A673 (cell line): ENCODE measurements at regions not wholly inside any gene's neighbourhood (a gene's known extent, or its start where the extent isn't known, plus 50 kb on each side); places are given as distances from the start of the nearest gene placed in this dataset.

Experiments
- BruUV-seq: library from RNA; stranded (reverse); fragments of 400-500 nt; replicated peaks from 2 replicates; lab custom pipeline; 2021; lab: Mats Ljungman, UMichigan
- CTCF ChIA-PET: fragments of 300-600 bp; sonication (Branson Sonifier 250); formaldehyde crosslinking; loops from one replicate; lab custom pipeline; 2022; ENCODE audit warnings: antibody characterized with exemption; lab: Charles Lee
- POLR2A ChIA-PET: fragments of 300-600 bp; sonication (Branson Sonifier 250); formaldehyde crosslinking; loops from one replicate; lab custom pipeline; 2022; ENCODE audit warnings: antibody characterized with exemption; ENCODE audit not compliant: low non-redundant PET; lab: Charles Lee
- DNase-seq: peaks from one replicate; pipeline ENCODE4 v3.0.0-alpha.2; 2015; ENCODE audit warnings: low spot score
- H3K27ac ChIP-seq: fragments of 200-600 bp; sonication (generic); 2 replicates; pipeline ENCODE4 v1.5.1; 2016; ENCODE audit warnings: mixed run types, low read depth, mild to moderate bottlenecking, mixed read lengths, antibody characterized with exemption, low read length; ENCODE audit not compliant: poor library complexity, severe bottlenecking
- H3K27me3 ChIP-seq: fragments of 200-600 bp; sonication (generic); replicated peaks from 2 replicates; pipeline ENCODE4 v1.6.1; 2017; ENCODE audit warnings: mixed run types, low read depth, mild to moderate bottlenecking, mixed read lengths, antibody characterized with exemption, low read length; ENCODE audit not compliant: insufficient read depth, poor library complexity
- H3K36me3 ChIP-seq: fragments of 200-600 bp; sonication (generic); 2 replicates; pipeline ENCODE4 v1.6.1; 2016; ENCODE audit warnings: mixed run types, mild to moderate bottlenecking, mixed read lengths, antibody characterized with exemption, low read length; ENCODE audit not compliant: insufficient read depth, poor library complexity, severe bottlenecking
- H3K4me1 ChIP-seq: fragments of 200-600 bp; sonication (generic); 2 replicates; pipeline ENCODE4 v1.6.1; 2017; ENCODE audit warnings: mixed run types, mild to moderate bottlenecking, mixed read lengths, antibody characterized with exemption, low read length; ENCODE audit not compliant: insufficient read depth, poor library complexity, severe bottlenecking
- H3K4me3 ChIP-seq: fragments of 200-600 bp; sonication (generic); 2 replicates; pipeline ENCODE4 v1.5.1; 2016; ENCODE audit warnings: low read depth, mixed run types, mild to moderate bottlenecking, mixed read lengths, low read length; ENCODE audit not compliant: poor library complexity, severe bottlenecking
- H3K9me3 ChIP-seq: fragments of 200-600 bp; sonication (generic); 2 replicates; pipeline ENCODE4 v1.6.1; 2016; ENCODE audit warnings: mixed run types, low read depth, mild to moderate bottlenecking, mixed read lengths, antibody characterized with exemption, low read length; ENCODE audit not compliant: poor library complexity, severe bottlenecking
- EZH2 ChIP-seq: fragments of 200-600 bp; sonication (generic); IDR thresholded peaks from 2 replicates; pipeline ENCODE4 v1.6.1; 2017; ENCODE audit warnings: borderline replicate concordance, low read depth, mild to moderate bottlenecking, mixed read lengths, antibody characterized with exemption, low read length; ENCODE audit not compliant: poor library complexity, severe bottlenecking
- intact Hi-C: fragments of 100-400 bp; cut with micrococcal nuclease; formaldehyde crosslinking; loops from one replicate; pipeline ENCODE4 v1.10.0; 2022; ENCODE audit not compliant: unreplicated experiment
- TF ChIP-seq, protein P1 (sequence below): fragments of 300-800, 200-600 bp; sonication (generic); conservative IDR thresholded peaks from 2 replicates; pipeline ENCODE4 v1.5.1; 2017; ENCODE audit warnings: low read depth, mild to moderate bottlenecking, antibody characterized with exemption, low read length, moderate library complexity, mixed read lengths

DNA sequence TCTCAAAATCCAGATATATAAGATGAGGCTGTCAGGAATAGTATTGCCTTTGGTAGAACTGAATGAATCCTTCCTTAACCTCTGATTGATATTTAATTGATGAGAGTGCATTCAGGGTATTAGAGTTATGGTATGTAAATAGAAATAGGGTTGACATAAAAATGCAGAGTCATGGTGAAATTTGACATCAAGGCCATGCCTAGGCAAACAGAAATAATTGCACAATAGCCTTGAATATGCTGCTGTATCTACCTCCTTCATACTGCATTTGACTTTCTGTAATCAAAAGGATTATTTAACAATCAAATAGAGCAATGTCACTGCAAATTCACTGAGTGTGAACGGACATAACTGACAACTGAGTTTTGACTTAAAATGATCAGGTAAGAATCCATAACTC, 1316.3 kb downstream of the STIM2 start:
- DNase-seq: no peak
- no peak overlapping the region for H3K4me3 ChIP-seq
- intact Hi-C loops: no loop called here
- TF ChIP-seq, protein P1, sequence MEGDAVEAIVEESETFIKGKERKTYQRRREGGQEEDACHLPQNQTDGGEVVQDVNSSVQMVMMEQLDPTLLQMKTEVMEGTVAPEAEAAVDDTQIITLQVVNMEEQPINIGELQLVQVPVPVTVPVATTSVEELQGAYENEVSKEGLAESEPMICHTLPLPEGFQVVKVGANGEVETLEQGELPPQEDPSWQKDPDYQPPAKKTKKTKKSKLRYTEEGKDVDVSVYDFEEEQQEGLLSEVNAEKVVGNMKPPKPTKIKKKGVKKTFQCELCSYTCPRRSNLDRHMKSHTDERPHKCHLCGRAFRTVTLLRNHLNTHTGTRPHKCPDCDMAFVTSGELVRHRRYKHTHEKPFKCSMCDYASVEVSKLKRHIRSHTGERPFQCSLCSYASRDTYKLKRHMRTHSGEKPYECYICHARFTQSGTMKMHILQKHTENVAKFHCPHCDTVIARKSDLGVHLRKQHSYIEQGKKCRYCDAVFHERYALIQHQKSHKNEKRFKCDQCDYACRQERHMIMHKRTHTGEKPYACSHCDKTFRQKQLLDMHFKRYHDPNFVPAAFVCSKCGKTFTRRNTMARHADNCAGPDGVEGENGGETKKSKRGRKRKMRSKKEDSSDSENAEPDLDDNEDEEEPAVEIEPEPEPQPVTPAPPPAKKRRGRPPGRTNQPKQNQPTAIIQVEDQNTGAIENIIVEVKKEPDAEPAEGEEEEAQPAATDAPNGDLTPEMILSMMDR: no peak
- no peak for TF ChIP-seq EZH2
- POLR2A ChIA-PET: no interaction called here
- BruUV-seq: no TSS peak
- no peaks in the 10 kb centered on the region for H3K27me3 ChIP-seq
- H3K4me1 ChIP-seq: no peaks in the 10 kb centered on the region
- no peaks in the 10 kb centered on the region for H3K9me3 ChIP-seq
- H3K27ac ChIP-seq: no peak overlapping the region
- no peaks in the 10 kb centered on the region for H3K36me3 ChIP-seq
- CTCF ChIA-PET: no interaction called here

DNA sequence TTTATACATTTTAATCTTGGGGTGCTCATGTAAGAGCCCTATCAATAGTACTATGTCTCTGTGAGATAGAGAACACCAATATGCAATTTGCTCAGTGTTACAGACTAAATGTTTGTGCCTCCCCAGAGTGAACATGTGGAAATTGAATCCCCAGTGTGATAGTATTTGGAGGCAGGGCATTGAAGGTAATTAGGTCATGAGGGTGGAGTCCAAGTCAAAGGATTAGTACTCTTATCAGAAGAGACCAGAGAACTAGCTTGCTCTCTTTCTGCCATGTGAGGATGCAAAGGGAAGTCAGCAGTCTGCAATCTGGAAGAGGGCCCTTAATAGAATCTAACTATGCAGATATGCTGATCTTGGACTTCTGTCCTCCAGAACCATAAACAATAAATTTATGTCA, 1317.0 kb downstream of the STIM2 start:
- H3K27ac ChIP-seq: no peak overlapping the region
- POLR2A ChIA-PET: no interaction called here
- CTCF ChIA-PET: no interaction called here
- no peaks in the 10 kb centered on the region for H3K27me3 ChIP-seq
- H3K4me3 ChIP-seq: no peak overlapping the region
- no peaks in the 10 kb centered on the region for H3K4me1 ChIP-seq
- no TSS peak for BruUV-seq
- H3K36me3 ChIP-seq: no peaks in the 10 kb centered on the region
- intact Hi-C loops: no loop called here
- DNase-seq: no peak
- H3K9me3 ChIP-seq: no peaks in the 10 kb centered on the region
- TF ChIP-seq EZH2: no peak

DNA sequence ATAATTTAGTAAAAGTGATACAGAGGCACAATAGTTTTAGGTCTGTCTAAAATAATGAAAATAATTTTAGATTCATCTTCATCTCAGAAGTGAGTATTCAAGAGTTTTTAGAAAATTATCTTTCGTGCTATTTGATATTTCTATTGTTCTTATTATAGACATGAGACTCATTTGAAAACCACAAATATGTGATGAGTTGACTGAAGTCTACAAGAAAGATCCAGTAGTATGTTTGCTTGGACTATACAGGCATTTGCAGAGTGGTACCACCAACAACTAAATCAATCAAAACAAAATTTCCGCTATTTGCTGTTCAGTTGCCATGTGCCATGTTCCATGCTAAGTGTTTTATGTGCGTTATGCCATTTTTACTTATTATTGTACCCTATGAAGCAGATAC, 1318.5 kb downstream of the STIM2 start:
- H3K4me3 ChIP-seq: no peak overlapping the region
- POLR2A ChIA-PET: no interaction called here
- intact Hi-C loops: no loop called here

More for the DNA sequence above, 1318.5 kb downstream of the STIM2 start:
- no peaks in the 10 kb centered on the region for H3K4me1 ChIP-seq
- no peak for DNase-seq
- CTCF ChIA-PET: no interaction called here
- H3K27me3 ChIP-seq: no peaks in the 10 kb centered on the region
- TF ChIP-seq, protein P1: no peak
- no peak for TF ChIP-seq EZH2
- H3K9me3 ChIP-seq: no peaks in the 10 kb centered on the region
- H3K36me3 ChIP-seq: no peaks in the 10 kb centered on the region
- no peak overlapping the region for H3K27ac ChIP-seq
- no TSS peak for BruUV-seq
